SH-SY5Y (cell line): ENCODE measurements at regions not wholly inside any gene's neighbourhood (a gene's known extent, or its start where the extent isn't known, plus 50 kb on each side); places are given as distances from the start of the nearest gene placed in this dataset.

ENCODE experiments used
- GATA2 ChIP-seq: IDR thresholded peaks from 2 replicates; pipeline ENCODE4 v1.6.1; 2011; ENCODE audit warnings: mild to moderate bottlenecking, low read depth, low read length
- GATA3 ChIP-seq: IDR thresholded peaks from 2 replicates; pipeline ENCODE4 v1.6.1; 2011; ENCODE audit warnings: low read depth, mild to moderate bottlenecking, low read length, moderate library complexity

- TF ChIP-seq GATA2 (no peak), GATA3 (no peak)
Observed at GRCh38 chr10:117783698-117784395, 241.3 kb downstream of the EMX2 start.
